Vagina (tissue), 2 donors: ENCODE measurements at regions not wholly inside any gene's neighbourhood (a gene's known extent, or its start where the extent isn't known, plus 50 kb on each side); places are given as distances from the start of the nearest gene placed in this dataset.

ENCODE experiments used
- CTCF ChIP-seq, 3 experiments: fragments of 450-650 bp in 2 of 3; fragments of 200-600 bp in 1 of 3; sonication (generic) in 1 of 3; IDR thresholded peaks; one replicate each; pipeline ENCODE4 v1.5.1; 2017 to 2019; ENCODE audit warnings: antibody characterized with exemption in 3 of 3, mild to moderate bottlenecking in 2 of 3, moderate library complexity in 2 of 3
- POLR2A ChIP-seq, 2 donors: fragments of 450-650 bp; IDR thresholded peaks; one replicate each; pipeline ENCODE4 v1.6.1; 2017; ENCODE audit warnings: antibody characterized with exemption in 2 of 2, mild to moderate bottlenecking in 2 of 2, moderate library complexity in 2 of 2
- POLR2AphosphoS5 ChIP-seq, 2 donors: sonication (generic); formaldehyde crosslinking; IDR thresholded peaks; one replicate each; pipeline ENCODE4 v1.9.0; 2017; ENCODE audit warnings: antibody characterized with exemption in 2 of 2, mild to moderate bottlenecking in 2 of 2, low read depth in 1 of 2; ENCODE audit not compliant: insufficient read depth in 1 of 2

GRCh38 chr4:17206829-17207801, 304.8 kb downstream of the QDPR start:
- TF ChIP-seq CTCF (IDR thresholded peaks at IDR 0.05), result no peak
- TF ChIP-seq POLR2AphosphoS5 (IDR thresholded peaks at IDR 0.05; ENCODE audit: insufficient read depth in 1 of 2, low read depth in 1 of 2), result no peak
- no peak for TF ChIP-seq POLR2A (IDR thresholded peaks at IDR 0.05)
